Testis (tissue), 2 donors: ENCODE measurements at regions not wholly inside any gene's neighbourhood (a gene's known extent, or its start where the extent isn't known, plus 50 kb on each side); places are given as distances from the start of the nearest gene placed in this dataset.
"Not testable (repeated sequence)": the region's sequence is repeated elsewhere in the genome, so short reads cannot be mapped to it uniquely, and the experiment has no call there.

Experiments
- DNase-seq: peaks from one replicate; pipeline ENCODE4 v3.0.0-alpha.2; 2019
- H3K27ac ChIP-seq, 2 donors: fragments of 200-600 bp; sonication (generic); one replicate each; pipeline ENCODE4 v1.5.1; 2019
- H3K27me3 ChIP-seq: fragments of 200-600 bp; sonication (generic); one replicate; pipeline ENCODE4 v1.5.1; 2019
- H3K36me3 ChIP-seq: fragments of 200-600 bp; sonication (generic); one replicate; pipeline ENCODE4 v1.5.1; 2017; ENCODE audit warnings: low read depth; ENCODE audit errors: missing control alignments
- H3K4me1 ChIP-seq: fragments of 200-600 bp; sonication (generic); one replicate; pipeline ENCODE4 v1.5.1; 2019
- H3K4me3 ChIP-seq, 2 donors: fragments of 200-600 bp; sonication (generic); one replicate each; pipeline ENCODE4 v1.5.1; 2017 to 2019
- H3K9me3 ChIP-seq: fragments of 200-600 bp; sonication (generic); one replicate; pipeline ENCODE4 v1.5.1; 2017
- CTCF ChIP-seq, 3 experiments: fragments of 450-650 bp in 2 of 3; fragments of 200-600 bp in 1 of 3; sonication (generic) in 1 of 3; IDR thresholded peaks; one replicate each; pipeline ENCODE4 v1.5.1; 2016 to 2019; ENCODE audit warnings: antibody characterized with exemption in 3 of 3, mild to moderate bottlenecking in 2 of 3, moderate library complexity in 1 of 3
- POLR2A ChIP-seq: fragments of 450-650 bp; IDR thresholded peaks from one replicate; pipeline ENCODE4 v1.6.1; 2017; ENCODE audit warnings: antibody characterized with exemption, mild to moderate bottlenecking, moderate library complexity
- WGBS, 2 donors: methylation state at CpG; one replicate each; pipeline ENCODE4 v1.1.5; 2018; 5-methylcytosine and 5-hydroxymethylcytosine counted together
- intact Hi-C: fragments of 100-400 bp; cut with DNase I; formaldehyde crosslinking; loops from one replicate; pipeline ENCODE4 v1.15.1; 2023; ENCODE audit warnings: low total_unique reads

GRCh38 chr2:95755956-95756669 is 164.3 kb downstream of the TRIM43 start:
- H3K9me3 ChIP-seq, H3K27ac ChIP-seq, H3K27me3 ChIP-seq, H3K36me3 ChIP-seq, intact Hi-C loops, H3K4me3 ChIP-seq, H3K4me1 ChIP-seq, DNase-seq: not testable (repeated sequence)
- 76 to 87% methylated on average over 4 to 7 of the region's 7 CpGs for WGBS, 2 donors

GRCh38 chr2:95757988-95758387 is 166.2 kb downstream of the TRIM43 start:
- H3K4me3 ChIP-seq = no peak overlapping the region
- intact Hi-C loops = no loop called here
- DNase-seq = no peak
- no peaks in the 10 kb centered on the region for H3K4me1 ChIP-seq
- TF ChIP-seq CTCF (IDR thresholded peaks at IDR 0.05) = no peak
- TF ChIP-seq POLR2A = no peak
- H3K27me3 ChIP-seq = no peaks in the 10 kb centered on the region
- WGBS, 2 donors = 44 to 57% methylated on average over 2 of the region's 2 CpGs
- H3K27ac ChIP-seq = no peak overlapping the region
- no peaks in the 10 kb centered on the region for H3K9me3 ChIP-seq
- no peaks in the 10 kb centered on the region for H3K36me3 ChIP-seq

GRCh38 chr2:95759481-95760246 is 167.9 kb downstream of the TRIM43 start:
- H3K36me3 ChIP-seq = no peaks in the 10 kb centered on the region
- DNase-seq = no peak
- H3K4me1 ChIP-seq = no peaks in the 10 kb centered on the region
- TF ChIP-seq POLR2A (no peak), CTCF (IDR thresholded peaks at IDR 0.05) (no peak)
- H3K27ac ChIP-seq = no peak overlapping the region
- WGBS, 2 donors = 89 to 92% methylated on average over 4 of the region's 4 CpGs
- no peak overlapping the region for H3K4me3 ChIP-seq
- intact Hi-C loops = no loop called here
- H3K9me3 ChIP-seq = no peaks in the 10 kb centered on the region
- no peaks in the 10 kb centered on the region for H3K27me3 ChIP-seq

GRCh38 chr2:95760806-95761525 is 169.2 kb downstream of the TRIM43 start:
- intact Hi-C loops = no loop called here
- Histone ChIP-seq H3K27ac (no peak overlapping the region), H3K27me3 (no peaks in the 10 kb centered on the region), H3K4me3 (no peak overlapping the region), H3K36me3 (no peaks in the 10 kb centered on the region), H3K4me1 (no peaks in the 10 kb centered on the region), H3K9me3 (no peaks in the 10 kb centered on the region)
- no peak for TF ChIP-seq POLR2A
- TF ChIP-seq CTCF (IDR thresholded peaks at IDR 0.05) = no peak
- DNase-seq = no peak
- WGBS, 2 donors = 76% methylated on average over 8 to 11 of the region's 11 CpGs

- Histone ChIP-seq H3K27ac (no peak overlapping the region), H3K9me3 (no peaks in the 10 kb centered on the region), H3K4me3 (no peak overlapping the region), H3K36me3 (no peaks in the 10 kb centered on the region), H3K4me1 (no peaks in the 10 kb centered on the region), H3K27me3 (no peaks in the 10 kb centered on the region)
- 76 to 81% methylated on average over 3 of the region's 3 CpGs for WGBS, 2 donors
- no peak for TF ChIP-seq POLR2A
- TF ChIP-seq CTCF (IDR thresholded peaks at IDR 0.05) = no peak
- intact Hi-C loops = no loop called here
- DNase-seq = no peak
These were observed 169.8 kb downstream of the TRIM43 start for GRCh38 chr2:95761556-95761955.

- intact Hi-C loops, H3K36me3 ChIP-seq, DNase-seq, H3K27me3 ChIP-seq, H3K4me1 ChIP-seq, H3K9me3 ChIP-seq, H3K4me3 ChIP-seq, H3K27ac ChIP-seq: not testable (repeated sequence)
- 85 to 96% methylated on average over 7 to 20 of the region's 21 CpGs for WGBS, 2 donors
These were observed 170.5 kb downstream of the TRIM43 start for GRCh38 chr2:95762023-95763021.

GRCh38 chr2:95763074-95763473 is 171.3 kb downstream of the TRIM43 start:
- H3K27ac ChIP-seq, intact Hi-C loops, H3K4me3 ChIP-seq, H3K9me3 ChIP-seq, DNase-seq, H3K4me1 ChIP-seq, H3K27me3 ChIP-seq, H3K36me3 ChIP-seq: not testable (repeated sequence)
- 76% methylated on average over 6 of the region's 6 CpGs for whole genome bisulfite sequencing, 2 donors
